HepG2 (cell line): ENCODE measurements at regions not wholly inside any gene's neighbourhood (a gene's known extent, or its start where the extent isn't known, plus 50 kb on each side); places are given as distances from the start of the nearest gene placed in this dataset.

ENCODE experiments used
- ATAC-seq: fragments of 200-7000 bp; cut with Tn5 transposase; 3 replicates; pipeline ENCODE4 v1.9.1; 2020; ENCODE audit warnings: mild to moderate bottlenecking, moderate library complexity
- BruUV-seq: library from RNA; stranded (reverse); fragments of 400-500 nt; replicated peaks from 2 replicates; lab custom pipeline; 2021; lab: Mats Ljungman, UMichigan
- CTCF ChIA-PET: fragments of 300-600 bp; formaldehyde crosslinking; extraction: SDS; loops from one replicate; lab custom pipeline; 2021; ENCODE audit warnings: low total read pairs, inconsistent platforms, low intra/inter-chr PET ratio; lab: Yijun Ruan, JAX
- POLR2A ChIA-PET: fragments of 350-600 bp; sonication (Branson Sonifier 250); formaldehyde crosslinking; loops from one replicate; lab custom pipeline; 2020; ENCODE audit warnings: antibody characterized with exemption, inconsistent platforms; lab: Yijun Ruan, JAX
- DNase-seq: peaks from one replicate; pipeline ENCODE4 v3.0.0-alpha.2; 2015; ENCODE audit warnings: low spot score
- FAIRE-seq: peaks from 3 replicates; lab custom pipeline; 2011; peaks lifted over from hg19 to GRCh38; lab: Jason Lieb, UNC
- H2AFZ ChIP-seq: one replicate; pipeline ENCODE4 v1.6.1; 2011; ENCODE audit warnings: low read length, inconsistent platforms
- H3K27ac ChIP-seq: fragments of 300-600 bp; 3 replicates; pipeline ENCODE4 v1.8.0; 2011; ENCODE audit warnings: mixed run types, mild to moderate bottlenecking, mixed read lengths, low read length, inconsistent platforms; ENCODE audit not compliant: insufficient read depth; ENCODE audit errors: extremely low read length
- H3K27me3 ChIP-seq, 2 experiments: fragments of 200-600 bp in 1 of 2; 2 replicates in 1 of 2; 3 replicates in 1 of 2; pipeline versions ENCODE4 v1.6.0 to v1.8.0; 2011; ENCODE audit warnings: low read length in 2 of 2, mild to moderate bottlenecking in 2 of 2, moderate library complexity in 2 of 2, inconsistent platforms in 1 of 2; ENCODE audit not compliant: insufficient read depth in 2 of 2, control insufficient read depth in 1 of 2
- H3K36me3 ChIP-seq, 2 experiments: fragments of 200-600 bp in 1 of 2; replicated peaks in 1 of 2; 2 replicates in 1 of 2; 3 replicates in 1 of 2; pipeline versions ENCODE4 v1.5.1 to v1.8.0; 2011; ENCODE audit warnings: low read length in 2 of 2, inconsistent platforms in 1 of 2; ENCODE audit not compliant: insufficient read depth in 2 of 2, control insufficient read depth in 1 of 2
- H3K4me1 ChIP-seq: 2 replicates; pipeline ENCODE4 v1.5.1; 2012; ENCODE audit warnings: low read length, inconsistent platforms; ENCODE audit not compliant: insufficient read depth
- H3K4me2 ChIP-seq: 2 replicates; pipeline ENCODE4 v1.6.0; 2011; ENCODE audit warnings: low read depth, low read length, inconsistent platforms
- H3K4me3 ChIP-seq, 3 experiments: fragments of 200-600 bp in 1 of 3; sonication (generic), shearing (Covaris generic) in 1 of 3; replicated peaks in 1 of 3; 2 replicates each; pipeline ENCODE4 v1.5.1; 2011 to 2016; ENCODE audit warnings: low read length in 3 of 3, inconsistent platforms in 2 of 3, low read depth in 2 of 3, mild to moderate bottlenecking in 2 of 3, control low read depth in 1 of 3, mixed read lengths in 1 of 3; ENCODE audit not compliant: insufficient read depth in 1 of 3
- H3K79me2 ChIP-seq: one replicate; pipeline ENCODE4 v1.6.1; 2011; ENCODE audit warnings: low read length, inconsistent platforms; ENCODE audit not compliant: insufficient read depth
- H3K9ac ChIP-seq: 2 replicates; pipeline ENCODE4 v1.6.0; 2011; ENCODE audit warnings: mild to moderate bottlenecking, low read depth, low read length, inconsistent platforms; ENCODE audit not compliant: insufficient read depth
- H3K9me3 ChIP-seq: 2 replicates; pipeline ENCODE4 v1.5.1; 2012; ENCODE audit warnings: mild to moderate bottlenecking, low read length
- H4K20me1 ChIP-seq: 2 replicates; pipeline ENCODE4 v1.6.0; 2011; ENCODE audit warnings: inconsistent platforms, mild to moderate bottlenecking, low read length, moderate library complexity; ENCODE audit not compliant: insufficient read depth
- FOXC1 ChIP-seq: sonication (generic); formaldehyde crosslinking; IDR thresholded peaks from 2 replicates; pipeline ENCODE4 v1.8.0; 2022; ENCODE audit warnings: mild to moderate bottlenecking, missing genetic modification reagents, borderline replicate concordance
- GABPA ChIP-seq, 2 experiments: IDR thresholded peaks; 2 replicates each; pipeline ENCODE4 v1.6.1; 2011 to 2016; ENCODE audit warnings: low read depth in 2 of 2, low read length in 1 of 2, missing biosample characterization in 1 of 2, missing genetic modification characterization in 1 of 2
- KLF15 ChIP-seq: sonication (generic); formaldehyde crosslinking; IDR thresholded peaks from 2 replicates; pipeline ENCODE4 v1.8.1; 2023; ENCODE audit warnings: borderline replicate concordance, mild to moderate bottlenecking, inconsistent platforms, missing genetic modification reagents, mixed read lengths
- PHF21A ChIP-seq: sonication (generic); formaldehyde crosslinking; IDR thresholded peaks from 2 replicates; pipeline ENCODE4 v1.5.0; 2020; ENCODE audit warnings: mild to moderate bottlenecking, missing genetic modification reagents
- TP53 ChIP-seq: sonication (generic); formaldehyde crosslinking; conservative IDR thresholded peaks from 2 replicates; pipeline ENCODE4 v1.4.0; 2020; ENCODE audit warnings: missing genetic modification reagents
- XBP1 ChIP-seq: sonication (generic); formaldehyde crosslinking; IDR thresholded peaks from 2 replicates; pipeline ENCODE4 v1.5.0; 2020; ENCODE audit warnings: missing genetic modification reagents
- ZFP37 ChIP-seq: sonication (generic); formaldehyde crosslinking; IDR thresholded peaks from 2 replicates; pipeline ENCODE4 v1.4.0; 2020; ENCODE audit warnings: missing genetic modification reagents, borderline replicate concordance
- ZNF142 ChIP-seq: sonication (generic); formaldehyde crosslinking; IDR thresholded peaks from 2 replicates; pipeline ENCODE4 v1.4.0; 2020; ENCODE audit warnings: missing genetic modification reagents
- ZNF768 ChIP-seq: sonication (generic); formaldehyde crosslinking; IDR thresholded peaks from 2 replicates; pipeline ENCODE4 v1.4.0; 2020; ENCODE audit warnings: missing genetic modification reagents
- WGBS: methylation state at CpG from one replicate; pipeline ENCODE4 v1.1.6; 2017; ENCODE audit warnings: low lambda C conversion rate; 5-methylcytosine and 5-hydroxymethylcytosine counted together
- in situ Hi-C: cut with HindIII; loops from 2 replicates; pipeline ENCODE4 v1.10.0; 2017; ENCODE audit warnings: low pct_unique_long_range_greater_than_20kb; ENCODE audit not compliant: extremely low pct_ligation_motif_present
- intact Hi-C: fragments of 100-400 bp; cut with micrococcal nuclease; formaldehyde crosslinking; loops from one replicate; pipeline ENCODE4 v1.10.0; 2022; ENCODE audit not compliant: unreplicated experiment

GRCh38 chr3:82629937-82630336, 868.5 kb upstream of the GBE1 start:
- no peaks in the 10 kb centered on the region for H3K36me3 ChIP-seq
- H3K9ac ChIP-seq, result no peak overlapping the region
- H4K20me1 ChIP-seq, result no peaks in the 10 kb centered on the region
- no peak for FAIRE-seq
- H3K4me2 ChIP-seq, result no peak overlapping the region
- H2AFZ ChIP-seq, result no peak overlapping the region
- ChIA-PET CTCF (no interaction called here), POLR2A (no interaction called here)
- peaks cover 15% of the 10 kb centered on the region for H3K4me1 ChIP-seq
- H3K9me3 ChIP-seq, result no peaks in the 10 kb centered on the region
- H3K79me2 ChIP-seq, result no peaks in the 10 kb centered on the region
- no TSS peak for BruUV-seq
- TF ChIP-seq XBP1 (CRISPR knock-in tag), result no peak
- TF ChIP-seq ZFP37 (CRISPR knock-in tag), result no peak
- TF ChIP-seq ZNF768 (CRISPR knock-in tag), result no peak
- no peak for TF ChIP-seq TP53 (CRISPR knock-in tag)
- no peak for TF ChIP-seq GABPA (IDR thresholded peaks at IDR 0.05; ENCODE audit: low read depth, low read length)
- TF ChIP-seq GABPA (CRISPR knock-in tag; IDR thresholded peaks at IDR 0.05; ENCODE audit: low read depth), result no peak
- no peak for TF ChIP-seq KLF15 (CRISPR knock-in tag)
- TF ChIP-seq FOXC1, result no peak
- TF ChIP-seq PHF21A, result no peak
- no peak for TF ChIP-seq ZNF142 (CRISPR knock-in tag)
- ATAC-seq, result no peak
- WGBS, result 67% methylated on average over 3 of the region's 3 CpGs
- intact Hi-C loops (loop anchor here (5.0 kb wide), 1 partner anchor 168 kb away; no protein-coding TSS in a partner anchor), in situ Hi-C loops (no loop called here)
- DNase-seq, result no peak
- no peaks in the 10 kb centered on the region for H3K27me3 ChIP-seq
- H3K27ac ChIP-seq, result no peak overlapping the region
- no peak overlapping the region for H3K4me3 ChIP-seq
